ENCODE measurements at regions not wholly inside any gene's neighbourhood (a gene's known extent, or its start where the extent isn't known, plus 50 kb on each side); places are given as distances from the start of the nearest gene placed in this dataset.

- intact Hi-C loops (cut with micrococcal nuclease; ENCODE audit: unreplicated experiment), result no loop called here
- no peak overlapping the region for H3K27ac ChIP-seq (ENCODE audit: low read depth, low read length, poor library complexity, severe bottlenecking)
- no TSS peak for BruUV-seq (replicated peaks)
- ChIA-PET CTCF (no interaction called here), POLR2A (ENCODE audit: low non-redundant PET) (no interaction called here)
- H3K4me3 ChIP-seq (ENCODE audit: low read depth, low read length, poor library complexity, severe bottlenecking), result no peak overlapping the region
- no peak for TF ChIP-seq EZH2 (IDR thresholded peaks at IDR 0.05; ENCODE audit: borderline replicate concordance, low read depth, low read length, poor library complexity, severe bottlenecking)
- TF ChIP-seq, protein P1, sequence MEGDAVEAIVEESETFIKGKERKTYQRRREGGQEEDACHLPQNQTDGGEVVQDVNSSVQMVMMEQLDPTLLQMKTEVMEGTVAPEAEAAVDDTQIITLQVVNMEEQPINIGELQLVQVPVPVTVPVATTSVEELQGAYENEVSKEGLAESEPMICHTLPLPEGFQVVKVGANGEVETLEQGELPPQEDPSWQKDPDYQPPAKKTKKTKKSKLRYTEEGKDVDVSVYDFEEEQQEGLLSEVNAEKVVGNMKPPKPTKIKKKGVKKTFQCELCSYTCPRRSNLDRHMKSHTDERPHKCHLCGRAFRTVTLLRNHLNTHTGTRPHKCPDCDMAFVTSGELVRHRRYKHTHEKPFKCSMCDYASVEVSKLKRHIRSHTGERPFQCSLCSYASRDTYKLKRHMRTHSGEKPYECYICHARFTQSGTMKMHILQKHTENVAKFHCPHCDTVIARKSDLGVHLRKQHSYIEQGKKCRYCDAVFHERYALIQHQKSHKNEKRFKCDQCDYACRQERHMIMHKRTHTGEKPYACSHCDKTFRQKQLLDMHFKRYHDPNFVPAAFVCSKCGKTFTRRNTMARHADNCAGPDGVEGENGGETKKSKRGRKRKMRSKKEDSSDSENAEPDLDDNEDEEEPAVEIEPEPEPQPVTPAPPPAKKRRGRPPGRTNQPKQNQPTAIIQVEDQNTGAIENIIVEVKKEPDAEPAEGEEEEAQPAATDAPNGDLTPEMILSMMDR (conservative IDR thresholded peaks at IDR 0.05; ENCODE audit: low read depth, low read length), result no peak
- no peaks in the 10 kb centered on the region for H3K4me1 ChIP-seq (ENCODE audit: insufficient read depth, low read length, poor library complexity, severe bottlenecking)
- no peaks in the 10 kb centered on the region for H3K36me3 ChIP-seq (ENCODE audit: insufficient read depth, low read length, poor library complexity, severe bottlenecking)
- DNase-seq (ENCODE audit: low spot score), result no peak
- no peaks in the 10 kb centered on the region for H3K9me3 ChIP-seq (ENCODE audit: low read depth, low read length, poor library complexity, severe bottlenecking)
- no peaks in the 10 kb centered on the region for H3K27me3 ChIP-seq (replicated peaks; ENCODE audit: insufficient read depth, low read depth, low read length, poor library complexity)
Measured at GRCh38 chr3:95354489-95354888, 1291.6 kb downstream of the NSUN3 start.

GRCh38 chr3:95356764-95357501 is 1294.1 kb downstream of the NSUN3 start:
- Histone ChIP-seq H3K27ac (ENCODE audit: low read depth, low read length, poor library complexity, severe bottlenecking) (no peak overlapping the region), H3K4me1 (ENCODE audit: insufficient read depth, low read length, poor library complexity, severe bottlenecking) (no peaks in the 10 kb centered on the region), H3K4me3 (ENCODE audit: low read depth, low read length, poor library complexity, severe bottlenecking) (no peak overlapping the region), H3K36me3 (ENCODE audit: insufficient read depth, low read length, poor library complexity, severe bottlenecking) (no peaks in the 10 kb centered on the region), H3K27me3 (replicated peaks; ENCODE audit: insufficient read depth, low read depth, low read length, poor library complexity) (no peaks in the 10 kb centered on the region), H3K9me3 (ENCODE audit: low read depth, low read length, poor library complexity, severe bottlenecking) (peaks cover 8% of the 10 kb centered on the region)
- ChIA-PET POLR2A (ENCODE audit: low non-redundant PET) (no interaction called here), CTCF (no interaction called here)
- no peak for TF ChIP-seq EZH2 (IDR thresholded peaks at IDR 0.05; ENCODE audit: borderline replicate concordance, low read depth, low read length, poor library complexity, severe bottlenecking)
- TF ChIP-seq, protein P1 (conservative IDR thresholded peaks at IDR 0.05; ENCODE audit: low read depth, low read length), result no peak
- intact Hi-C loops (cut with micrococcal nuclease; ENCODE audit: unreplicated experiment), result no loop called here
- DNase-seq (ENCODE audit: low spot score), result no peak
- BruUV-seq (replicated peaks), result no TSS peak

DNA sequence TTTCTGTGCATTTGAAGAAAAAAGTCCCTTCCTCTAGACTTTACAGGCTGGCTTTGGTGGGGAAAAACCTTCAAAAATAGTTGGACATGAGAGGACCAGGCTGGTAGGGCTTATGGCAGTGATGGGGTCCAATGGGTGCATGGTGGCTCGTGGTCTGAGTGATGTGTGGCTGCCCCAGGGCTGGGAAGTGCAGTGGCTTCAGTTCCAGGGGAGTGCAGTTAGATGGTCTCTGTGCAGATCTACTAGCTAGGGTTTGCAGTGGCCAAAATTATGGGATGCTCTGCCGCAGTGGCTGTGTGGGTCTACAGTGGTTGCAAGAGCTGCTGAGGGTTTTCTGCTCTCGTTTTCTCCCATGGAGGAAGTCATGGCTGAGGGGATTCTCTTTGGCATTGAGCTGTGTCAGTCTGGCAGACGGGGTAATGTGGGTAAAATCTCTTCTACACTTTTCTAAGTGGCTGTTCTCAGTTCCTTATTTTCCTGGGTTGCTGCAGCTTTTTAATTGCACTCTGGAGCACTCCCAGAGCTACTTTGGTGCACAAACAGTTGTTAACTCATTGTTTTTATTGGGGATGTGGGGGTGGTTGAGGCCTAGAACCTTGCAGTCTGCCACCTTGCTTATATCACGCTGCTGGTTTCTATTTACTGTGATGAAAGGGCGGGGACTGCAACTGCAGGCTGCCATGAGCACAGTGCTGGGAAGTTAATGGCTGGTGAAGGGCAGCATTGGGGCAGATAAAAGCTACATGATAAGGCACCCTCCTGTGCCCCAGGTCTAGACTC is 1324.6 kb downstream of the NSUN3 start:
- Histone ChIP-seq H3K27ac (ENCODE audit: low read depth, low read length, poor library complexity, severe bottlenecking) (no peak overlapping the region), H3K27me3 (replicated peaks; ENCODE audit: insufficient read depth, low read depth, low read length, poor library complexity) (no peaks in the 10 kb centered on the region), H3K36me3 (ENCODE audit: insufficient read depth, low read length, poor library complexity, severe bottlenecking) (no peaks in the 10 kb centered on the region), H3K4me1 (ENCODE audit: insufficient read depth, low read length, poor library complexity, severe bottlenecking) (no peaks in the 10 kb centered on the region), H3K9me3 (ENCODE audit: low read depth, low read length, poor library complexity, severe bottlenecking) (peaks cover 20% of the 10 kb centered on the region), H3K4me3 (ENCODE audit: low read depth, low read length, poor library complexity, severe bottlenecking) (no peak overlapping the region)
- no TSS peak for BruUV-seq (replicated peaks)
- no peak for DNase-seq (ENCODE audit: low spot score)
- intact Hi-C loops (cut with micrococcal nuclease; ENCODE audit: unreplicated experiment), result no loop called here
- ChIA-PET POLR2A (ENCODE audit: low non-redundant PET) (no interaction called here), CTCF (no interaction called here)
- TF ChIP-seq, protein P1 (conservative IDR thresholded peaks at IDR 0.05; ENCODE audit: low read depth, low read length), result no peak
- no peak for TF ChIP-seq EZH2 (IDR thresholded peaks at IDR 0.05; ENCODE audit: borderline replicate concordance, low read depth, low read length, poor library complexity, severe bottlenecking)

All from A673 (cell line).